Umbilical cord (tissue), 1 donor: ENCODE measurements at regions not wholly inside any gene's neighbourhood (a gene's known extent, or its start where the extent isn't known, plus 50 kb on each side); places are given as distances from the start of the nearest gene placed in this dataset.

ENCODE experiments used
- DNase-seq: peaks from one replicate; pipeline ENCODE4 v3.0.0-alpha.2; 2015; ENCODE audit warnings: low spot score

- no peak for DNase-seq
These were observed 156.4 kb upstream of the PCBD1 start for GRCh38 chr10:71044720-71045119.

GRCh38 chr10:71045204-71045809 is 156.9 kb upstream of the PCBD1 start:
- DNase-seq: peak; percentile 17

GRCh38 chr10:71045936-71046335 is 157.6 kb upstream of the PCBD1 start:
- no peak for DNase-seq

GRCh38 chr10:71046747-71047146 is 158.4 kb upstream of the PCBD1 start:
- DNase-seq: no peak

- DNase-seq: peak; percentile 51
These were observed 160.7 kb upstream of the PCBD1 start for GRCh38 chr10:71048971-71049615.

GRCh38 chr10:71049994-71050393 is 161.6 kb upstream of the PCBD1 start:
- DNase-seq: no peak

GRCh38 chr10:71052076-71052660 is 160.2 kb upstream of the UNC5B start:
- DNase-seq: no peak

- no peak for DNase-seq
These were observed 159.7 kb upstream of the UNC5B start for GRCh38 chr10:71052708-71053107.

- DNase-seq: no peak
These were observed 159.0 kb upstream of the UNC5B start for GRCh38 chr10:71053169-71053895.

GRCh38 chr10:71058308-71058707 is 154.1 kb upstream of the UNC5B start:
- no peak for DNase-seq

- peak; percentile 65 for DNase-seq
These were observed 153.1 kb upstream of the UNC5B start for GRCh38 chr10:71059054-71059818.

GRCh38 chr10:71059943-71060342 is 152.4 kb upstream of the UNC5B start:
- no peak for DNase-seq

- DNase-seq: no peak
These were observed 151.6 kb upstream of the UNC5B start for GRCh38 chr10:71060476-71061426.

GRCh38 chr10:71061472-71061871 is 150.9 kb upstream of the UNC5B start:
- DNase-seq: no peak

GRCh38 chr10:71062156-71062555 is 150.2 kb upstream of the UNC5B start:
- no peak for DNase-seq

- no peak for DNase-seq
These were observed 149.0 kb upstream of the UNC5B start for GRCh38 chr10:71063401-71063800.

GRCh38 chr10:71064413-71065118 is 147.8 kb upstream of the UNC5B start:
- DNase-seq: peak; percentile 31

GRCh38 chr10:71065659-71066058 is 146.7 kb upstream of the UNC5B start:
- no peak for DNase-seq

- no peak for DNase-seq
These were observed 145.8 kb upstream of the UNC5B start for GRCh38 chr10:71066600-71066999.
